Trophoblast cell (in vitro differentiated cells and primary cell): ENCODE measurements at regions not wholly inside any gene's neighbourhood (a gene's known extent, or its start where the extent isn't known, plus 50 kb on each side); places are given as distances from the start of the nearest gene placed in this dataset.

Source experiments
- DNase-seq, 2 donors: peaks; one replicate each; pipeline ENCODE4 v3.0.0-alpha.2; 2016
- H2AFZ ChIP-seq: 2 replicates; pipeline ENCODE4 v1.6.1; 2013; ENCODE audit warnings: low read length, moderate library complexity, mild to moderate bottlenecking; ENCODE audit not compliant: insufficient read depth, poor library complexity
- H2AK5ac ChIP-seq: 2 replicates; pipeline ENCODE4 v1.6.1; 2013; ENCODE audit warnings: mild to moderate bottlenecking, low read length
- H2BK120ac ChIP-seq: 2 replicates; pipeline ENCODE4 v1.6.1; 2013; ENCODE audit warnings: low read length, mild to moderate bottlenecking, moderate library complexity; ENCODE audit not compliant: insufficient read depth, poor library complexity
- H2BK12ac ChIP-seq: 2 replicates; pipeline ENCODE4 v1.6.1; 2013; ENCODE audit warnings: mild to moderate bottlenecking, low read length, moderate library complexity
- H2BK5ac ChIP-seq: 2 replicates; pipeline ENCODE4 v1.6.1; 2013; ENCODE audit warnings: low read length, low read depth, moderate library complexity, mild to moderate bottlenecking; ENCODE audit not compliant: poor library complexity
- H3K14ac ChIP-seq: 2 replicates; pipeline ENCODE4 v1.6.1; 2013; ENCODE audit warnings: mild to moderate bottlenecking, low read length
- H3K18ac ChIP-seq: 2 replicates; pipeline ENCODE4 v1.6.1; 2013; ENCODE audit warnings: mild to moderate bottlenecking, low read length
- H3K23ac ChIP-seq: 2 replicates; pipeline ENCODE4 v1.6.1; 2013; ENCODE audit warnings: low read length
- H3K27ac ChIP-seq: 2 replicates; pipeline ENCODE4 v1.5.1; 2013; ENCODE audit warnings: low read depth, mild to moderate bottlenecking, inconsistent platforms, low read length, moderate library complexity
- H3K27me3 ChIP-seq: 2 replicates; pipeline ENCODE4 v1.6.1; 2013; ENCODE audit warnings: inconsistent platforms, mild to moderate bottlenecking, low read length, moderate library complexity; ENCODE audit not compliant: insufficient read depth
- H3K36me3 ChIP-seq, 2 experiments: 1 replicate in 1 of 2; 2 replicates in 1 of 2; pipeline ENCODE4 v1.6.1; 2013; ENCODE audit warnings: low read length in 2 of 2, mild to moderate bottlenecking in 2 of 2, moderate library complexity in 1 of 2; ENCODE audit not compliant: insufficient read depth in 2 of 2, control insufficient read depth in 1 of 2
- H3K4ac ChIP-seq: 2 replicates; pipeline ENCODE4 v1.6.1; 2013; ENCODE audit warnings: low read depth, mild to moderate bottlenecking, low read length, moderate library complexity
- H3K4me1 ChIP-seq, 2 experiments: 1 replicate in 1 of 2; 2 replicates in 1 of 2; pipeline ENCODE4 v1.6.1; 2013; ENCODE audit warnings: low read length in 2 of 2, mild to moderate bottlenecking in 2 of 2, moderate library complexity in 1 of 2; ENCODE audit not compliant: insufficient read depth in 2 of 2, control insufficient read depth in 1 of 2
- H3K4me2 ChIP-seq: 2 replicates; pipeline ENCODE4 v1.6.1; 2013; ENCODE audit warnings: inconsistent platforms, mild to moderate bottlenecking, low read length, moderate library complexity
- H3K4me3 ChIP-seq: 2 replicates; pipeline ENCODE4 v1.5.1; 2013; ENCODE audit warnings: mild to moderate bottlenecking, low read depth, low read length, inconsistent platforms
- H3K79me1 ChIP-seq: one replicate; pipeline ENCODE4 v1.6.1; 2013; ENCODE audit warnings: low read length
- H3K79me2 ChIP-seq: 2 replicates; pipeline ENCODE4 v1.6.1; 2013; ENCODE audit warnings: low read length, mild to moderate bottlenecking; ENCODE audit not compliant: control insufficient read depth, insufficient read depth, poor library complexity
- H3K9ac ChIP-seq: 2 replicates; pipeline ENCODE4 v1.6.1; 2013; ENCODE audit warnings: mild to moderate bottlenecking, low read length
- H3K9me3 ChIP-seq: 2 replicates; pipeline ENCODE4 v1.6.1; 2013; ENCODE audit warnings: low read depth, mild to moderate bottlenecking, control low read depth, inconsistent platforms, low read length; ENCODE audit not compliant: insufficient read depth
- H4K12ac ChIP-seq: 2 replicates; pipeline ENCODE4 v1.6.1; 2013; ENCODE audit warnings: low read depth, mild to moderate bottlenecking, low read length, moderate library complexity
- H4K8ac ChIP-seq: 2 replicates; pipeline ENCODE4 v1.6.1; 2013; ENCODE audit warnings: low read depth, mild to moderate bottlenecking, low read length, moderate library complexity
- H4K91ac ChIP-seq: one replicate; pipeline ENCODE4 v1.6.1; 2013; ENCODE audit warnings: low read depth, mild to moderate bottlenecking, low read length, moderate library complexity
- WGBS: extraction: QIAGEN DNeasy Blood & Tissue Kit; methylation state at CpG from one replicate; pipeline ENCODE4 v1.1.7; 2013; ENCODE audit warnings: missing lambda C conversion rate; ENCODE audit not compliant: insufficient read length, insufficient coverage; ENCODE audit errors: extremely low coverage; 5-methylcytosine and 5-hydroxymethylcytosine counted together

DNA sequence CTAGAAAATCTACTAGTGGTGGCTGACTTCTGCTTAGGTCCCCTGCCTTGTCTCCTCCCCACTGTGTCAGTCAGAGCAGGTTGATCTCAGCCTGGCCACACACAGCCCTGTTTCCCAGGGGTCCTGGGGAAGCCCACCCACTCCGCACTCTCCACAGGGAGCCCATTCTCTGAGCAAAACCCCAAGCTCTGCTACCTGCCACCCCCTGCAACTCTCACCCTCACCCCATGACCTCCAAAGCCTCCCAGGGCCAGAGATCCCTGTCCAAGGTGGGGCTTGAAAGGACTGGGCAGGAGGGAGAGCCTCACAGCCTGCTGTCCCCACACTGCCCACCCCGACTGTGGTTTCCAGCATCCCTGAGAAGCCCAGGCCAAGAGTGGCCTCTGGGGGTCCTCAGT, 58.8 kb upstream of the ZNF536 start:
- H3K27me3 ChIP-seq = no peaks in the 10 kb centered on the region
- no peaks in the 10 kb centered on the region for H3K4me1 ChIP-seq
- H3K23ac ChIP-seq = no peak overlapping the region
- no peak overlapping the region for H3K27ac ChIP-seq
- no peak overlapping the region for H3K9ac ChIP-seq
- no peaks in the 10 kb centered on the region for H3K36me3 ChIP-seq
- no peak overlapping the region for H4K8ac ChIP-seq
- H3K18ac ChIP-seq = no peak overlapping the region
- H3K9me3 ChIP-seq = peaks cover 2% of the 10 kb centered on the region
- H3K79me1 ChIP-seq = no peaks in the 10 kb centered on the region
- H3K4me2 ChIP-seq = no peak overlapping the region
- no peak overlapping the region for H2AFZ ChIP-seq
- H2BK120ac ChIP-seq = no peak overlapping the region
- DNase-seq = no peak
- H3K14ac ChIP-seq = no peak overlapping the region
- no peak overlapping the region for H3K4me3 ChIP-seq
- no CpG with 5 or more reads among the region's 2 CpGs for WGBS
- H2AK5ac ChIP-seq = no peak overlapping the region
- no peak overlapping the region for H2BK12ac ChIP-seq
- H4K91ac ChIP-seq = no peak overlapping the region
- no peaks in the 10 kb centered on the region for H3K79me2 ChIP-seq
- H2BK5ac ChIP-seq = no peak overlapping the region
- no peak overlapping the region for H3K4ac ChIP-seq
- H4K12ac ChIP-seq = no peak overlapping the region

DNA sequence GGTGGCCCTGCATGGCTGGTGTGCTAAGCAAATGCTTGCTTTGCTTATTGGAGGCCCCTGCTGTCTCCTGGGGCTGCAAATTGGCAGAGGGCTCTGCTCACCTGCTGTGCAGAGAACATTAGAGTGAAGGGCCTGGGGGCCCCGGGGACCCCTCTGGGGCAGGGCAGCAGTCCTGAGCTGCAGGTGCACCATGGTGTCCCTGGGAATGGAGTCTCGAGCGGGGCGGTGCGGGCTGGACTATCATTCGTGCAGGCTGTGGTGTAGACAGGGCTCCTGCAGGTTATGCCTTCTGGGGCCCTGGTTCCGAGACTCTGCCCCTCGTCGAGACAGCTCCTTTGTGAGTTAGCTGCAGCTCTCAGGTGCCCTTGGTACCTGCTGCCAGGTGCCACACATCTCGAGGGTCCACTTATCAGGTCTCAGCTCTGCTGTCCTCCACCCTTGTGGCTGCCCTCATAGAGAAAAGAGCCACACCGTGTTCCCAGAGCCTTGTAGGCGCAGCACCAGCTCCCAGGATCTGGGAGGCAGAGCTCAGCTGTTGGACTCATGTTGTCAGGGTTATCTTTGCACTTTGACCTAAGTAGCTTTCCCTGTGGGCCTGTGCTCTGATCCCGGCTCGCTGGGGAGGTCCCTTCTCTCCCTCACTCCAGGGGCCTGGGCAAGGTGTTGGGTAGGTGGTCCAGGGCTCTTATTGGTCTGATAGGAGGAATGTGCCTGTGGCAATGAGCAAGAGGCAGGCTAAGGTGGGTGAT, 58.0 kb upstream of the ZNF536 start:
- Histone ChIP-seq H3K23ac (no peak overlapping the region), H3K4me2 (no peak overlapping the region), H3K9me3 (no peaks in the 10 kb centered on the region), H3K27me3 (no peaks in the 10 kb centered on the region), H3K4me3 (no peak overlapping the region), H2AFZ (no peak overlapping the region), H3K18ac (no peak overlapping the region), H3K27ac (no peak overlapping the region), H3K9ac (no peak overlapping the region), H4K91ac (no peak overlapping the region), H3K36me3 (no peaks in the 10 kb centered on the region), H3K79me2 (no peaks in the 10 kb centered on the region), H4K8ac (no peak overlapping the region), H3K4ac (no peak overlapping the region), H2AK5ac (no peak overlapping the region), H2BK5ac (no peak overlapping the region), H3K14ac (no peak overlapping the region), H4K12ac (no peak overlapping the region), H2BK12ac (no peak overlapping the region), H2BK120ac (no peak overlapping the region), H3K4me1 (no peaks in the 10 kb centered on the region), H3K79me1 (no peaks in the 10 kb centered on the region)
- DNase-seq = no peak
- no CpG with 5 or more reads among the region's 14 CpGs for WGBS

DNA sequence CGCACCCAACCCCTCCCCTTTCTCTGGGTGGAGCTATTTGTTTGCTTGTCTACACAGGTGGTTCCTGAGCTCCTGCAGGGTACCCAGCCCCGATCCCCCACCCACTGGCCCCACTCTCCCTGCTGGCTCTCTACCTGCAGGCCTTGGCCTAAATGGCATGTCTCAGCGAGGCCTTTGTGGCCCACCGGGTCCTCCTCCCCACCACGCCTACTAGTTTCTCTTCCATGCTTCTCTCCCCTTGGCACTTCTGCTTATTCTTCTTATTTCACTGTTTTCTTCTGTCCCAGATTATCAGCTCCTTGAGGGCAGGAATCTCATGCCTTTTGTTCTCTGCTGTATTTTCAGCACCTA, 57.4 kb upstream of the ZNF536 start:
- no peak for DNase-seq
- Histone ChIP-seq H3K9me3 (no peaks in the 10 kb centered on the region), H2AK5ac (no peak overlapping the region), H3K14ac (no peak overlapping the region), H4K12ac (no peak overlapping the region), H4K8ac (no peak overlapping the region), H3K9ac (no peak overlapping the region), H2BK5ac (no peak overlapping the region), H3K4me1 (no peaks in the 10 kb centered on the region), H3K27ac (no peak overlapping the region), H3K18ac (no peak overlapping the region), H2AFZ (no peak overlapping the region), H3K79me1 (no peaks in the 10 kb centered on the region), H3K4me2 (no peak overlapping the region), H3K27me3 (no peaks in the 10 kb centered on the region), H3K23ac (no peak overlapping the region), H3K4me3 (no peak overlapping the region), H3K4ac (no peak overlapping the region), H3K79me2 (no peaks in the 10 kb centered on the region), H2BK120ac (no peak overlapping the region), H4K91ac (no peak overlapping the region), H3K36me3 (no peaks in the 10 kb centered on the region), H2BK12ac (no peak overlapping the region)
- no CpG with 5 or more reads among the region's 5 CpGs for WGBS

DNA sequence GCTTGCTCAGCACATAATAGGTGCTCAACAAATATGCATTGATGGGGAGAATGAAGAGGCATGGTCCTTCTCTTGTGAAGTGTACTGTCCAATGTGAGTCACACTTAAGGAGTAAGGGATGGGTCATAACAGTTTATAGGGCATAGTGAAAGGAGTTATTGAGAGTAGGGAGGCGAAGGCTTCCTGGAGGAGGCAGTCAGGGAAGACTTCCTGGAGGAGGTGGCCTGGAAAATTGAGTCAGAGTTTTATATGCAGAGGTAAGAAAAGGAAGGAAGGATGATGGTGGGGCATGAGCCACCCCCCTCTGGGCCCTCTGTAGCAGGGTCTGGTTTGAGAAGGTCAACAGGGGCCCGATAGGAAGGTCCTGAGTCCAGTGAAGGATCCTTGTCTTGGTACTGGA, 57.0 kb upstream of the ZNF536 start:
- no peak for DNase-seq
- WGBS = no CpG with 5 or more reads among the region's 2 CpGs
- Histone ChIP-seq H3K9ac (no peak overlapping the region), H2BK5ac (no peak overlapping the region), H3K14ac (no peak overlapping the region), H3K79me1 (no peaks in the 10 kb centered on the region), H3K36me3 (no peaks in the 10 kb centered on the region), H3K9me3 (no peaks in the 10 kb centered on the region), H3K27ac (no peak overlapping the region), H2AK5ac (no peak overlapping the region), H3K4me2 (no peak overlapping the region), H3K18ac (no peak overlapping the region), H4K12ac (no peak overlapping the region), H3K23ac (no peak overlapping the region), H4K8ac (no peak overlapping the region), H3K27me3 (no peaks in the 10 kb centered on the region), H3K4me3 (no peak overlapping the region), H3K79me2 (no peaks in the 10 kb centered on the region), H2BK12ac (no peak overlapping the region), H3K4ac (no peak overlapping the region), H2AFZ (no peak overlapping the region), H3K4me1 (no peaks in the 10 kb centered on the region), H4K91ac (no peak overlapping the region), H2BK120ac (no peak overlapping the region)
